22Rv1 (cell line): ENCODE measurements at regions not wholly inside any gene's neighbourhood (a gene's known extent, or its start where the extent isn't known, plus 50 kb on each side); places are given as distances from the start of the nearest gene placed in this dataset.

Experiments
- ZFX ChIP-seq: fragments of 450-650 bp; IDR thresholded peaks from 2 replicates; pipeline ENCODE4 v1.6.1; 2017; ENCODE audit warnings: antibody characterized with exemption, borderline replicate concordance
- TF ChIP-seq, protein P1 (sequence below): fragments of 450-650 bp; IDR thresholded peaks from 2 replicates; pipeline ENCODE4 v1.5.1; 2017; ENCODE audit warnings: mild to moderate bottlenecking

GRCh38 chr15:29438703-29439055, 169.1 kb upstream of the NSMCE3 start:
- TF ChIP-seq, protein P1, sequence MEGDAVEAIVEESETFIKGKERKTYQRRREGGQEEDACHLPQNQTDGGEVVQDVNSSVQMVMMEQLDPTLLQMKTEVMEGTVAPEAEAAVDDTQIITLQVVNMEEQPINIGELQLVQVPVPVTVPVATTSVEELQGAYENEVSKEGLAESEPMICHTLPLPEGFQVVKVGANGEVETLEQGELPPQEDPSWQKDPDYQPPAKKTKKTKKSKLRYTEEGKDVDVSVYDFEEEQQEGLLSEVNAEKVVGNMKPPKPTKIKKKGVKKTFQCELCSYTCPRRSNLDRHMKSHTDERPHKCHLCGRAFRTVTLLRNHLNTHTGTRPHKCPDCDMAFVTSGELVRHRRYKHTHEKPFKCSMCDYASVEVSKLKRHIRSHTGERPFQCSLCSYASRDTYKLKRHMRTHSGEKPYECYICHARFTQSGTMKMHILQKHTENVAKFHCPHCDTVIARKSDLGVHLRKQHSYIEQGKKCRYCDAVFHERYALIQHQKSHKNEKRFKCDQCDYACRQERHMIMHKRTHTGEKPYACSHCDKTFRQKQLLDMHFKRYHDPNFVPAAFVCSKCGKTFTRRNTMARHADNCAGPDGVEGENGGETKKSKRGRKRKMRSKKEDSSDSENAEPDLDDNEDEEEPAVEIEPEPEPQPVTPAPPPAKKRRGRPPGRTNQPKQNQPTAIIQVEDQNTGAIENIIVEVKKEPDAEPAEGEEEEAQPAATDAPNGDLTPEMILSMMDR = no peak
- TF ChIP-seq ZFX = no peak
